GM12864 (cell line): ENCODE measurements at regions not wholly inside any gene's neighbourhood (a gene's known extent, or its start where the extent isn't known, plus 50 kb on each side); places are given as distances from the start of the nearest gene placed in this dataset.

Experiments used
- DNase-seq: peaks from one replicate; pipeline ENCODE4 v3.0.0-alpha.2; 2011; ENCODE audit warnings: low read depth
- H3K4me3 ChIP-seq: 2 replicates; pipeline ENCODE4 v1.5.1; 2011; ENCODE audit warnings: mild to moderate bottlenecking, low read depth, low read length, control low read depth
- CTCF ChIP-seq: IDR thresholded peaks from 2 replicates; pipeline ENCODE4 v1.5.1; 2011; ENCODE audit warnings: low read depth, mild to moderate bottlenecking, moderate library complexity, low read length, control low read depth, inconsistent platforms; ENCODE audit errors: missing control alignments

DNA sequence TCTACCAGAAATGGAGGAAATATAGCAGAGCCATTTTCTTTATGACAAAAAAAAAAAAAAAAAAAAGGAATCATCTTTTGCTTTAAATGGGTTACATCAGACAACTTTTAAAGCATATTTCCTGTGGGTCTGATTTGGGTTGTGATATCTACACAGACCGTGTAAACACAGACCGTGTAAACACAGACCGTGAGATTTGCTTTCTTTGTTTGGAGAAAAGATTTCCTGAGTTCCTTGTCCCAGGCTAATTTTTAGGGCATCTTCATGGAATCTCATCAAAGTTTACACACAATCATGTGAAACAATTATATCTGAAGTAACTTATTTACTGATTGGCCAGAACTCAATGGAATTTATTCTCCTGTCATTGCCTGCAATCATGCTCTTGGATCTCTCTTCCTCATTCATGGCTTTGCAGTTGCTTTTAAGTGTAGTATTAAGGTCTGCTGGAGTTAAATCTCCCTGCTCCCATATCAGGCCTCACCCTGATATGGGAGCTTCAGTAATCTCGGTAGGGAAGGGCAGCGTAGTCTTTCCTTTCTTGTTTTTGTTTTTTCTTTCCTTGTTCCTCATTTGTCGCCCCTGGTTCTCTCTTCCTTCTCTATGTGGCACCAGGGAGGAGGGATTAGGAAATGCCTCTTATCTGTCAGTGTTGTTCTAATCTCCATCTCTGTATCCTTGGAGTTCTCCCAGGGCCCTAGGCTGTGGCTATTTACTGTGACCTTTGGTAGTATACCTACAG, 248.6 kb upstream of the JADE1 start:
- no peak for DNase-seq
- no peak for TF ChIP-seq CTCF
- H3K4me3 ChIP-seq, result no peak overlapping the region

- DNase-seq, result no peak
- no peak for TF ChIP-seq CTCF
- H3K4me3 ChIP-seq, result no peak overlapping the region
These were observed 250.4 kb upstream of the JADE1 start for GRCh38 chr4:128558896-128559679.

DNA sequence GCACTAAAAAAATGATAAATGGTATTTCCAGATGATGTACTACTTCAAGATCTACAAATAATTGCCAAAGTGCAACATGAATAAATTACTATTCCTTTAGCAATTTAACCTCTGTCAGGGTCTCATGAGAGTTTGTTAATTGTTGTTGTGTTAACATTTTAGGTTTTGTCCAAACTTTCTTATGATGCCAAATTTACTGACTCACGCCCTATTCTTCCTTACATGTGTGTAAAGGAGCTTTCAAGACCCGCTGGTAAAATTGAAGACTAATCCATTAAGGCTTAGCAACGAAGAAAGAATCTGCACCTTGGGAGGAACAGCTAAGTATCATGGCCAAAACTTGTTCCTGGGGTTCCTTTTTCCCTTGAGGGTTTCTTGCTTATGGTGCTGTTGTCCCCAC, 252.7 kb upstream of the JADE1 start:
- no peak for TF ChIP-seq CTCF
- no peak overlapping the region for H3K4me3 ChIP-seq
- DNase-seq, result no peak

DNA sequence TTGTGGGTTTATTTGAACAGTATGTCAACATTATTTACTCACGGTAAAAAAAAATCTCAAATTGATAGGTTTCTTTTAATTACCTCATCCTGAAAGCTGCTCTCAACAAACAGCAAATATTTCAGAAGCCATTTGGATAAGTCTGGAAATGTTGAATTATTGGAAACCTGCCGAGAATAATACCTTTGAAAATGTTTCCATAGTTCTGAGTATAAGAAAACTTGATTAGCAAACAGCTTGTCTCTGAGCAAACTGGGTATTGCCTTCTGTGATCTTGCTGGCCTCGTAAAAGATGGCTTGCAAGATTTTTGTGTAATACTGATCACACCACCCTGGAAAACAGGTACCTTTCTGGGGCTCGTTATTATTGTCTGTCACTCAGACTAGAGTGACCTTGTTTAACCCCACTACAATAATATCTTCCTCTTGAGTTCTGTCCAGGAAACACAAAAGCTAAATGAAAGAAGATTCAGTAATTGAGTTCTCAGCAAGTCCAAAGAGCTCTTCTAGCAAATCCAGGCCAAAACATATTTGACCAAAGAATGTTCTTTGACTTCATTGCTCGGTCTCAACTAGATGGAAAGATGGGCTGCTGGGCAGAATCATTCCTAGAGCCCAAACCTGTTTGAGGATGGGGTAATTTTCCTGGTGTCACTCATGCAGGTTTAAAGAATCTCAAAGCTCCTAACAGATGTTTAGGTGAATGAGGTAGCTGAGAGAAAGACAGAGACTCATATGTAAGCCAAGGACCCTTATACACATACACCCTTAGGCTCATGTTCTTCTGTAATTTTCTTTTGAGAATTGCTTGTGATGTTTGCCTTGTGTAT, 255.6 kb upstream of the JADE1 start:
- no peak for TF ChIP-seq CTCF
- no peak overlapping the region; the same call in 1 of the 2 replicates for H3K4me3 ChIP-seq
- DNase-seq, result no peak

- H3K4me3 ChIP-seq, result no peak overlapping the region
- no peak for TF ChIP-seq CTCF
- DNase-seq, result no peak
These were observed 257.0 kb upstream of the JADE1 start for GRCh38 chr4:128552586-128552907.

DNA sequence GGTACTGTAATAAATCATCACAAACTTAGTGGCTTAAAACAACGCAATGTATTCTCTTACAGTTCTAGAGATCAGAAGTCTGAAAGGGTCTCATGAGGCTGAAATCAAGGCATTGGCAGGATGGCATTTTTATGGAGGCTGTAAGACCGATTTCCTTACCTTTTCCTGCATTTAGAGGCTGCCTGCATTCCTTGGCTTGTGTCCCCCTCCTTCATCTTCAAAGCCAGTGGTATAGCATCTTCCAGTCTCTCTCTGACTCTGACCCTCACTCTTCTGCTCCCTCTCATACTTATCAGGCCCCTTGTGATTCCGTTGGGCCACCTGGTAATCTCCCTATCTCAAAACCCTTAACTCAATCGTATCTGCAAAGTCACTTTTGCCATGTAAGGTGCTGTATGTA, 258.2 kb upstream of the JADE1 start:
- DNase-seq, result no peak
- TF ChIP-seq CTCF, result no peak
- no peak overlapping the region for H3K4me3 ChIP-seq
